ENCODE measurements at regions not wholly inside any gene's neighbourhood (a gene's known extent, or its start where the extent isn't known, plus 50 kb on each side); places are given as distances from the start of the nearest gene placed in this dataset.
"Not testable (repeated sequence)": the region's sequence is repeated elsewhere in the genome, so short reads cannot be mapped to it uniquely, and the experiment has no call there.

GRCh38 chr1:121558034-121558433 lies 373.3 kb downstream of the SRGAP2C start:
- not testable (repeated sequence) for TF ChIP-seq CTCF (conservative IDR thresholded peaks at IDR 0.05 in 1 of 2, IDR thresholded peaks at IDR 0.05 in 1 of 2; ENCODE audit: low read depth in 1 of 2, low read length in 2 of 2); EZH2 (IDR thresholded peaks at IDR 0.05; ENCODE audit: low read length, missing control alignments)
